Keratinocyte (primary cell): ENCODE measurements at regions not wholly inside any gene's neighbourhood (a gene's known extent, or its start where the extent isn't known, plus 50 kb on each side); places are given as distances from the start of the nearest gene placed in this dataset.

Experiments used
- DNase-seq: peaks from one replicate; pipeline ENCODE4 v3.0.0-alpha.2; 2011; ENCODE audit warnings: low read depth, missing footprints, low spot score
- FAIRE-seq: peaks from 2 replicates; lab custom pipeline; 2011; peaks lifted over from hg19 to GRCh38; lab: Jason Lieb, UNC
- H2AFZ ChIP-seq: 2 replicates; pipeline ENCODE4 v1.6.0; 2012; ENCODE audit warnings: low read length, control low read depth, inconsistent platforms; ENCODE audit not compliant: control insufficient read depth
- H3K27ac ChIP-seq: 2 replicates; pipeline ENCODE4 v1.5.1; 2011; ENCODE audit warnings: low read length; ENCODE audit not compliant: control insufficient read depth, insufficient read depth
- H3K27me3 ChIP-seq: 3 replicates; pipeline ENCODE4 v1.6.0; 2011; ENCODE audit warnings: low read length; ENCODE audit not compliant: control insufficient read depth, insufficient read depth; ENCODE audit errors: extremely low read depth
- H3K36me3 ChIP-seq, 2 experiments: 2 replicates in 1 of 2; 3 replicates in 1 of 2; pipeline ENCODE4 v1.5.1; 2011; ENCODE audit warnings: low read length in 2 of 2, mild to moderate bottlenecking in 1 of 2; ENCODE audit not compliant: control insufficient read depth in 2 of 2, insufficient read depth in 2 of 2; ENCODE audit errors: extremely low read depth in 1 of 2
- H3K4me1 ChIP-seq: 3 replicates; pipeline ENCODE4 v1.5.1; 2011; ENCODE audit warnings: low read length; ENCODE audit not compliant: control insufficient read depth, insufficient read depth; ENCODE audit errors: extremely low read depth
- H3K4me2 ChIP-seq: 3 replicates; pipeline ENCODE4 v1.6.0; 2011; ENCODE audit warnings: low read depth, low read length; ENCODE audit not compliant: control insufficient read depth, insufficient read depth; ENCODE audit errors: extremely low read depth
- H3K4me3 ChIP-seq, 3 experiments: fragments of 200-600 bp in 1 of 3; sonication (generic) in 1 of 3; 2 replicates in 2 of 3; 3 replicates in 1 of 3; pipeline ENCODE4 v1.5.1; 2011 to 2016; ENCODE audit warnings: low read length in 3 of 3, mild to moderate bottlenecking in 3 of 3, control low read depth in 2 of 3, inconsistent platforms in 1 of 3, low read depth in 1 of 3, mixed read lengths in 1 of 3, mixed run types in 1 of 3, moderate library complexity in 1 of 3; ENCODE audit not compliant: control insufficient read depth in 2 of 3, insufficient read depth in 2 of 3; ENCODE audit errors: extremely low read depth in 1 of 3
- H3K79me2 ChIP-seq: 2 replicates; pipeline ENCODE4 v1.6.0; 2012; ENCODE audit warnings: low read length; ENCODE audit not compliant: control insufficient read depth, insufficient read depth
- H3K9ac ChIP-seq: 3 replicates; pipeline ENCODE4 v1.6.0; 2011; ENCODE audit warnings: low read length; ENCODE audit not compliant: control insufficient read depth, insufficient read depth; ENCODE audit errors: extremely low read depth
- H3K9me1 ChIP-seq: 3 replicates; pipeline ENCODE4 v1.6.0; 2011; ENCODE audit warnings: low read length; ENCODE audit not compliant: control insufficient read depth, insufficient read depth; ENCODE audit errors: extremely low read depth
- H3K9me3 ChIP-seq: 2 replicates; pipeline ENCODE4 v1.5.1; 2012; ENCODE audit warnings: low read depth, low read length; ENCODE audit not compliant: control insufficient read depth
- H4K20me1 ChIP-seq: 3 replicates; pipeline ENCODE4 v1.6.0; 2011; ENCODE audit warnings: low read length; ENCODE audit not compliant: control insufficient read depth, insufficient read depth; ENCODE audit errors: extremely low read depth
- CTCF ChIP-seq, 3 experiments: IDR thresholded peaks in 1 of 3; conservative IDR thresholded peaks in 1 of 3; optimal IDR thresholded peaks in 1 of 3; 2 replicates in 2 of 3; 3 replicates in 1 of 3; pipeline versions ENCODE3 to v1.5.1; 2011; ENCODE audit warnings: low read length in 3 of 3, mild to moderate bottlenecking in 3 of 3, moderate library complexity in 2 of 3, control low read depth in 1 of 3, inconsistent platforms in 1 of 3; ENCODE audit not compliant: insufficient read depth in 2 of 3; ENCODE audit errors: extremely low read depth in 1 of 3
- EZH2 ChIP-seq: IDR thresholded peaks from one replicate; pipeline ENCODE4 v1.6.1; 2012; ENCODE audit warnings: inconsistent platforms, mild to moderate bottlenecking, low read length, moderate library complexity
- dilution Hi-C: fragments of 300-500 bp; cut with MboI; formaldehyde crosslinking; loops from one replicate; pipeline ENCODE4 v1.7.0; 2020; ENCODE audit warnings: low sequenced_read_pairs; ENCODE audit not compliant: extremely low pct_ligation_motif_present

DNA sequence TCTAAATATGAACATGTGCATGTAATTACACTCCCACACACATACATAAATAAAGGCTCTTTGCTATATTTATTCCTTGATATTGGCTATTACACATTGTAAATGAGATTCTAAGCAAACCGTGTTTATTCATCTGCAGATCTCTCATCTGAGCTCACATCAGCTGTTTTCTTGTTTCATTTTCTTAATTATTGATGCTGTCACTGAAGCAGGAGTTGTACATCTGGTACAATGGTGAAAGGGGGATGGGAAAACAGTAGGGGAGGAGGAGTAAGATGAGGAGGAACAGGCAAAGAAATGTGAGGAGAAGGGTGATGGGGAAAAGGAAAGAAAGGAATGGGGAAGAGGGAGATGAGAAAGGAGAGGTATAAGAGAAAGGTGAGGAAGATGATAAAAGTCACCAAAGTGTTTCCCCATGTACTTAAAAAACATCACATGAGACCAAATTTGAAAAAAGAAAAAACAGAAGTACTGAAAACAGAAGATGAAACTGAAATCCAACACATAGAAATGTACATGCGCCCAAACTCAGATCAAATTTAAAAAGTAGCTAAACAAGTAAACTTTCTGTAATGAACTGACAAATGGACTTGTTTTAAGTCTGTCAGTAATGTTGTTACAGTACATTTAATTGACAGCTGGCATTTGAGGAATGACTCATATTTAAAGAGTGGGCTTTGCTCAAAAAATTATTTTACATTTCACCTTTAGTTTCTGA, 472.2 kb downstream of the ARL4A start:
- Histone ChIP-seq H3K9me3 (no peaks in the 10 kb centered on the region), H3K4me1 (no peaks in the 10 kb centered on the region), H3K4me3 (no peak overlapping the region), H3K9me1 (no peaks in the 10 kb centered on the region), H3K4me2 (no peak overlapping the region), H4K20me1 (no peaks in the 10 kb centered on the region), H3K9ac (no peak overlapping the region), H3K27ac (no peak overlapping the region), H3K27me3 (no peaks in the 10 kb centered on the region), H3K79me2 (no peaks in the 10 kb centered on the region), H3K36me3 (no peaks in the 10 kb centered on the region), H2AFZ (no peak overlapping the region)
- FAIRE-seq, result no peak
- dilution Hi-C loops, result no loop called here
- TF ChIP-seq EZH2 (no peak), CTCF (optimal IDR thresholded peaks at IDR 0.05 in 1 of 3, IDR thresholded peaks at IDR 0.05 in 1 of 3, conservative IDR thresholded peaks at IDR 0.05 in 1 of 3; ENCODE audit: extremely low read depth in 1 of 3, insufficient read depth in 2 of 3, low read length in 3 of 3) (no peak)
- no peak for DNase-seq

DNA sequence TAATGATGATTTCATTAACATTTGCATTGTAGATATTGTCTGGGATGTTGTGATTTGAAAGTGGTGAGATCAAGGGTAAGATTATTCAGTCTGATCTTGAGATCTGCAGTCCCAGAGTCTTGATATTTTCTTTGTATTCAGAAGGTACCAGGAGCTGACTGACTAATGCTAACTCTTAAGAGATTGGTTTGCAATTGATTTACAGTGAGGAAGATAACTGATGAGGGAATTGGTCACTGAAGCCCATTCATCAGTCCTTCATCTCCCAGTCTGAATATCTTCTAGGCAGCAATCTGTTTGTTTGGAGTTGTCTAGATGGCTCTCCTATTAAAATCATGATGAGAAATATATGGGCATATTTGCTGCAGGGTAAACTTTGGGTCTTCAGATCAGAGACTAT, 473.7 kb downstream of the ARL4A start:
- Histone ChIP-seq H3K79me2 (no peaks in the 10 kb centered on the region), H3K9me1 (no peaks in the 10 kb centered on the region), H2AFZ (no peak overlapping the region), H3K9ac (no peak overlapping the region), H3K27ac (no peak overlapping the region), H3K27me3 (no peaks in the 10 kb centered on the region), H3K9me3 (no peaks in the 10 kb centered on the region), H3K36me3 (no peaks in the 10 kb centered on the region), H4K20me1 (no peaks in the 10 kb centered on the region), H3K4me1 (no peaks in the 10 kb centered on the region), H3K4me2 (no peak overlapping the region), H3K4me3 (no peak overlapping the region)
- FAIRE-seq (no peak), DNase-seq (no peak)
- no peak for TF ChIP-seq EZH2
- TF ChIP-seq CTCF (optimal IDR thresholded peaks at IDR 0.05 in 1 of 3, IDR thresholded peaks at IDR 0.05 in 1 of 3, conservative IDR thresholded peaks at IDR 0.05 in 1 of 3; ENCODE audit: extremely low read depth in 1 of 3, insufficient read depth in 2 of 3, low read length in 3 of 3), result no peak
- dilution Hi-C loops, result no loop called here
